ENCODE measurements at regions not wholly inside any gene's neighbourhood (a gene's known extent, or its start where the extent isn't known, plus 50 kb on each side); places are given as distances from the start of the nearest gene placed in this dataset.

DNA sequence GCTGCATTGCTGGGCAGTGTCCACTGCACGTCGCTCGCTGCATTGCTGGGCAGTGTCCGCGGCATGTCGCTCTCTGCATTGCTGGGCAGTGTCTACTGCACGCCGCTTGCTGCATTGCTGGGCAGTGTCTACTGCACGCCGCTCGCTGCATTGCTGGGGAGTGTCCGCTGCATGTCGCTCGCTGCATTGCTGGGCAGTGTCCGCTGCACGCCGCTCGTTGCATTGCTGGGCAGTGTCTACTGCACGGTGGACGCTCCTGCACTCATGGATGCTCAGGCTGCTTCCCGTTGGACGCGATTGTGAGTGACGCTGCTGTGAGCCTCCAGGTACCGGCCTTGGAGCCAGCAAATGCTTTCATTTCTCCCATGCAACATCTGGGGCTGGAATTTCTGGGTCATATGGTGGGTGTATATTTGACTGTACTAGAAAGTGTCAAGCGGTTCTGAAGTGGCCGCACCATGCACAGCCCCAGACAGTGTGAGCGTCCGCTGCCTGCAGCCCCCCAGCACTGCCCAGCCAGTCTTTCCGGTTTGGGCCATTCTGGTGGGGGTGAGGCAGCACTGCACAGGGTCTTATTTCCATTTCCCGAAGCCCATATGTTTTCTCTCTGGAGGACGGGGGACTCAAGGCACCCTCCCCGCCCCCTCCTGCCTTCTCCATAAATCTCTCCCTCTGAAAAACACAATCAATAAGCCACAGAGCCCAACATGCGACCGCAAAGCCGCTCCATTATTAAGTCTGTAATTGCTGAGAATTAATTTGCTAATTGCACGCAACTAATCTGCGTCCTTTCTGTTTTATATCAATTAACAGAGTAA is 97.4 kb downstream of the YTHDF1 start:
- Histone ChIP-seq H3K36me3 (ENCODE audit: low read depth) (no peaks in the 10 kb centered on the region), H2AFZ (no peak overlapping the region), H3K4me1 (ENCODE audit: insufficient read depth) (no peaks in the 10 kb centered on the region), H3K27me3 (replicated peaks; ENCODE audit: insufficient read depth) (peaks cover 8% of the 10 kb centered on the region), H3F3A (ENCODE audit: insufficient read depth) (no peaks in the 10 kb centered on the region), H3K9ac (no peak overlapping the region), H3K27ac (no peak overlapping the region), H3K9me2 (ENCODE audit: insufficient read depth) (no peaks in the 10 kb centered on the region), H3K9me3 (ENCODE audit: low read depth) (no peaks in the 10 kb centered on the region), H3K4me2 (ENCODE audit: unreplicated experiment) (no peak overlapping the region), H3K79me2 (ENCODE audit: insufficient read depth) (no peaks in the 10 kb centered on the region), H3K4me3 (no peak overlapping the region), H4K20me1 (ENCODE audit: insufficient read depth) (no peaks in the 10 kb centered on the region)
- in situ Hi-C loops (cut with MboI): no loop called here
- TF ChIP-seq EZH2 (IDR thresholded peaks at IDR 0.05; ENCODE audit: insufficient read depth, poor library complexity, severe bottlenecking) (no peak), EZH2phosphoT487 (IDR thresholded peaks at IDR 0.05; ENCODE audit: insufficient read depth, low read depth) (no peak)
- 62 to 63% methylated on average over 38 of the region's 38 CpGs for WGBS, 2 experiments (ENCODE audit: low coverage in 1 of 2, low lambda C conversion rate in 2 of 2, missing lambda C conversion rate in 2 of 2)
- no peak for DNase-seq

DNA sequence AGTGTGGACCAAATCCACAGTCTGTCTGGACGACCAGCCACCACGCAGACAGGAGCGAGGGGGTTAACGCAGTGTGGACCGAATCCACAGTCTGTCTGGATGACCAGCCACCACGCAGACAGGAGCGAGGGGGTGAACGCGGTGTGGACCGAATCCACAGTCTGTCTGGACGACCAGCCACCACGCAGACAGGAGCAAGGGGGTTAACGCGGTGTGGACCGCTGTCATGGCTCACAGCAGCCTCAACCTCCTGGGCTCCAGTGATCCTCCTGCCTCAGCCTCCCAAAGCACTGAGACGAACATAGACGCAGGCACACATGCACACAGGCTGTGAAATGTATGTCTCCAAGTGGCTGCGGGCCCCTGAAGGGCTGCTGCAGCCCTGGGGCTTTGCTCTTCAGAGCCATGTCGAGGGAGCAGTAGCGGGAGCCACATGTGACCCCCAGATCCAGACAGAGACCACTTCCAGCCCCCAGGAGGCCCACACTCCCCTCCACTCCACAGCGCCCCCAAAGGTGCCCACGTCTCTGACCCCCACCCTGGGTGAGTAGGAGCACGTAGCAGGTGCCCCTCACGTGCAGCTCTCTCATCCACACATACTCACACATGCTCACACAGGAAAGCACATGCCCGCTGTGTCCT is 98.1 kb downstream of the YTHDF1 start:
- H3K27ac ChIP-seq: no peak overlapping the region
- H3K4me1 ChIP-seq (ENCODE audit: insufficient read depth): no peaks in the 10 kb centered on the region
- peaks cover 5% of the 10 kb centered on the region for H3K27me3 ChIP-seq (replicated peaks; ENCODE audit: insufficient read depth)
- no peaks in the 10 kb centered on the region for H3K9me2 ChIP-seq (ENCODE audit: insufficient read depth)
- H3F3A ChIP-seq (ENCODE audit: insufficient read depth): no peaks in the 10 kb centered on the region
- in situ Hi-C loops (cut with MboI): no loop called here
- no peaks in the 10 kb centered on the region for H3K36me3 ChIP-seq (ENCODE audit: low read depth)
- WGBS, 2 experiments (ENCODE audit: low coverage in 1 of 2, low lambda C conversion rate in 2 of 2, missing lambda C conversion rate in 2 of 2): 52 to 55% methylated on average over 22 to 25 of the region's 25 CpGs
- no peaks in the 10 kb centered on the region for H3K9me3 ChIP-seq (ENCODE audit: low read depth)
- H3K4me2 ChIP-seq (ENCODE audit: unreplicated experiment): no peak overlapping the region
- H3K79me2 ChIP-seq (ENCODE audit: insufficient read depth): no peaks in the 10 kb centered on the region
- H2AFZ ChIP-seq: no peak overlapping the region
- H4K20me1 ChIP-seq (ENCODE audit: insufficient read depth): no peaks in the 10 kb centered on the region
- no peak overlapping the region for H3K9ac ChIP-seq
- no peak overlapping the region for H3K4me3 ChIP-seq
- DNase-seq: no peak
- no peak for TF ChIP-seq EZH2 (IDR thresholded peaks at IDR 0.05; ENCODE audit: insufficient read depth, poor library complexity, severe bottlenecking)
- TF ChIP-seq EZH2phosphoT487 (IDR thresholded peaks at IDR 0.05; ENCODE audit: insufficient read depth, low read depth): no peak

DNA sequence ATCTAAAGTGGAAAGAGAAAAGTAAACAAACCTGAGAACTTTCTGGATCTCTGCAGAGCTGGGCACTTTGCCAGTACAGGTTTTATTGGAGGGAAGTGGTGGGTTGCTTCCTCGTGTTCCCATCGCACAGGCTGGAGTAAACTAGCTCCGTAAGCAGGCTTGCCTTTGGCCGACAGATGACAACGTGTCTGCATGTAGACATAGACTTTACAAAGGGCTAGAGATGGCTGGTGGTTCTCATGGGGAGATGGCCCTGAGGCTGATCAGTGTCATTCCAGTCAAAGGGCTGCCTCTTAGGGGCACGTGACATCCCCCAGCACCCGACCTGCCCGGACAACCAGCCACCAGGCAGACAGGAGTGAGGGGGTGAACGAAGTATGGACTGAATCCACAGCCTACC is 98.8 kb downstream of the YTHDF1 start:
- Histone ChIP-seq H3F3A (ENCODE audit: insufficient read depth) (no peaks in the 10 kb centered on the region), H3K36me3 (ENCODE audit: low read depth) (no peaks in the 10 kb centered on the region), H3K4me2 (ENCODE audit: unreplicated experiment) (no peak overlapping the region), H3K79me2 (ENCODE audit: insufficient read depth) (no peaks in the 10 kb centered on the region), H2AFZ (no peak overlapping the region), H3K4me1 (ENCODE audit: insufficient read depth) (no peaks in the 10 kb centered on the region), H3K9me2 (ENCODE audit: insufficient read depth) (no peaks in the 10 kb centered on the region), H3K9ac (no peak overlapping the region), H3K9me3 (ENCODE audit: low read depth) (no peaks in the 10 kb centered on the region), H3K4me3 (no peak overlapping the region), H3K27me3 (replicated peaks; ENCODE audit: insufficient read depth) (peaks cover 2% of the 10 kb centered on the region), H4K20me1 (ENCODE audit: insufficient read depth) (no peaks in the 10 kb centered on the region), H3K27ac (no peak overlapping the region)
- no peak for DNase-seq
- TF ChIP-seq EZH2phosphoT487 (IDR thresholded peaks at IDR 0.05; ENCODE audit: insufficient read depth, low read depth): no peak
- TF ChIP-seq EZH2 (IDR thresholded peaks at IDR 0.05; ENCODE audit: insufficient read depth, poor library complexity, severe bottlenecking): no peak
- in situ Hi-C loops (cut with MboI): no loop called here
- WGBS, 2 experiments (ENCODE audit: low coverage in 1 of 2, low lambda C conversion rate in 2 of 2, missing lambda C conversion rate in 2 of 2): 16 to 19% methylated on average over 9 of the region's 9 CpGs

DNA sequence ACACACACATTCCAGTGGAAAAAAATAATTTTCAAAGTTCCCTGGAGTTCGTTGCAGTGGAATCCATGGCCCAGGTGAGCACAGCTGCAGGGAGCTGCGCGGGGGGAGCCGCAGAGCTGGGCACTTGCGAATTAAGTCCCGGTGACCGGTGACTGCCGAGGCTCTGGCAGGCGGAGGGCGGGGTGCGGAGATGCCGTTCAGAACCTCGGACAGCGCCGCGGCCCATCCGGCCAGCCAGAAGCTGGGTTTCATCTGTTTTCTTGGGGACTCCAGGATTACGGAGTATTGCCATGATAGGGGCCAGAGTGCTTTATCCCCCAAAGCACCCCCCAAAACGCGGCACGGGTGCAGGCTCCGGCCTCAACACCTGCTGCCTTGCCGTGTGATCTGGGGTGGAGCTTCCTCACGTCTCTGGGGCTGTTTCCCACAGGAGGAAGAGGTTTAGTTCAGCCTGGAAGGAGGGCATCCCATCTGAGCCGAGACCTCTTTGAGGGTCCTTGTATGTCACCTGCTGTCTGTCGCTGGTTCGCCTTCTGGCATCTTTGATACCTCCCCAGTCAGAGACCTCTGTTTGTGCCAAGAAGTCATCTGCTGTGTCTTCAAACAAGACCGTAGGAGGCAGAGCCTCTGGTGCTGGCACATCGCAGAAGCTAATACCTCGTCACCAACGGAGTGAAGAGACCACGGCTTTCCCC is 99.4 kb downstream of the YTHDF1 start:
- no peaks in the 10 kb centered on the region for H3K4me1 ChIP-seq (ENCODE audit: insufficient read depth)
- H4K20me1 ChIP-seq (ENCODE audit: insufficient read depth): no peaks in the 10 kb centered on the region
- H3K27ac ChIP-seq: no peak overlapping the region
- H3K79me2 ChIP-seq (ENCODE audit: insufficient read depth): no peaks in the 10 kb centered on the region
- H3K4me3 ChIP-seq: no peak overlapping the region
- no peak overlapping the region for H3K4me2 ChIP-seq (ENCODE audit: unreplicated experiment)
- H3K9ac ChIP-seq: no peak overlapping the region
- peak; percentile 48 for DNase-seq
- H3K36me3 ChIP-seq (ENCODE audit: low read depth): no peaks in the 10 kb centered on the region
- 6 to 8% methylated on average over 32 of the region's 32 CpGs for WGBS, 2 experiments (ENCODE audit: low coverage in 1 of 2, low lambda C conversion rate in 2 of 2, missing lambda C conversion rate in 2 of 2)
- no peaks in the 10 kb centered on the region; the same call in none of the 2 replicates for H3K27me3 ChIP-seq (replicated peaks; ENCODE audit: insufficient read depth)
- TF ChIP-seq EZH2 (IDR thresholded peaks at IDR 0.05; ENCODE audit: insufficient read depth, poor library complexity, severe bottlenecking): no peak
- TF ChIP-seq EZH2phosphoT487 (IDR thresholded peaks at IDR 0.05; ENCODE audit: insufficient read depth, low read depth): no peak
- no peaks in the 10 kb centered on the region for H3K9me2 ChIP-seq (ENCODE audit: insufficient read depth)
- no peak overlapping the region for H2AFZ ChIP-seq
- in situ Hi-C loops (cut with MboI): no loop called here
- H3K9me3 ChIP-seq (ENCODE audit: low read depth): no peaks in the 10 kb centered on the region
- no peaks in the 10 kb centered on the region for H3F3A ChIP-seq (ENCODE audit: insufficient read depth)
